Coronary artery (tissue), 2 donors: ENCODE measurements at regions not wholly inside any gene's neighbourhood (a gene's known extent, or its start where the extent isn't known, plus 50 kb on each side); places are given as distances from the start of the nearest gene placed in this dataset.

Source experiments
- DNase-seq: peaks from one replicate; pipeline ENCODE4 v3.0.0-alpha.2; 2017; ENCODE audit warnings: low spot score
- H3K27ac ChIP-seq, 2 donors: fragments of 200-600 bp; sonication (generic); one replicate each; pipeline ENCODE4 v1.5.1; 2016 to 2019
- H3K4me3 ChIP-seq: fragments of 200-600 bp; sonication (generic); 2 replicates; pipeline ENCODE4 v1.5.1; 2016; ENCODE audit warnings: mild to moderate bottlenecking, moderate library complexity
- TF ChIP-seq, protein P1 (sequence below): fragments of 200-600 bp; sonication (generic); IDR thresholded peaks from one replicate; pipeline ENCODE4 v1.5.1; 2019; ENCODE audit warnings: antibody characterized with exemption

DNA sequence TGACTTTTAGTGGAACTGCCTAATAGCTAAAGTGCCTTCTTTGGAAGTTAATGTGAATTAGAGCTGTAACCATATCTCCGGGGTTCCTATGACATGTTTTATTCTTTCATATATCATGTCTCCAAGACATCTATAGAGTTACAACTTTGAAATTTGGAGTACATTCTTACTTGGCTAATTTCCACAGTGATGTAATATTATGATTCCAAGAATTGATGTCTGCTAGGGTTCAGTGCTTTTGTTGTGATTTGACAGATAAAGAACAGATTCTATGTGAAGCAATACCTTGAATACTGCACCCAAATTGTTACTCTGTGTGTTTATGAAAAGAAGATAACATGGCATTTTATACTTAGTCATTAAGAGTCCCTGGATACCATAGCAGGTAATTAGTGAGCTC, 934.3 kb downstream of the NTRK3 start:
- TF ChIP-seq, protein P1, sequence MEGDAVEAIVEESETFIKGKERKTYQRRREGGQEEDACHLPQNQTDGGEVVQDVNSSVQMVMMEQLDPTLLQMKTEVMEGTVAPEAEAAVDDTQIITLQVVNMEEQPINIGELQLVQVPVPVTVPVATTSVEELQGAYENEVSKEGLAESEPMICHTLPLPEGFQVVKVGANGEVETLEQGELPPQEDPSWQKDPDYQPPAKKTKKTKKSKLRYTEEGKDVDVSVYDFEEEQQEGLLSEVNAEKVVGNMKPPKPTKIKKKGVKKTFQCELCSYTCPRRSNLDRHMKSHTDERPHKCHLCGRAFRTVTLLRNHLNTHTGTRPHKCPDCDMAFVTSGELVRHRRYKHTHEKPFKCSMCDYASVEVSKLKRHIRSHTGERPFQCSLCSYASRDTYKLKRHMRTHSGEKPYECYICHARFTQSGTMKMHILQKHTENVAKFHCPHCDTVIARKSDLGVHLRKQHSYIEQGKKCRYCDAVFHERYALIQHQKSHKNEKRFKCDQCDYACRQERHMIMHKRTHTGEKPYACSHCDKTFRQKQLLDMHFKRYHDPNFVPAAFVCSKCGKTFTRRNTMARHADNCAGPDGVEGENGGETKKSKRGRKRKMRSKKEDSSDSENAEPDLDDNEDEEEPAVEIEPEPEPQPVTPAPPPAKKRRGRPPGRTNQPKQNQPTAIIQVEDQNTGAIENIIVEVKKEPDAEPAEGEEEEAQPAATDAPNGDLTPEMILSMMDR, result no peak

DNA sequence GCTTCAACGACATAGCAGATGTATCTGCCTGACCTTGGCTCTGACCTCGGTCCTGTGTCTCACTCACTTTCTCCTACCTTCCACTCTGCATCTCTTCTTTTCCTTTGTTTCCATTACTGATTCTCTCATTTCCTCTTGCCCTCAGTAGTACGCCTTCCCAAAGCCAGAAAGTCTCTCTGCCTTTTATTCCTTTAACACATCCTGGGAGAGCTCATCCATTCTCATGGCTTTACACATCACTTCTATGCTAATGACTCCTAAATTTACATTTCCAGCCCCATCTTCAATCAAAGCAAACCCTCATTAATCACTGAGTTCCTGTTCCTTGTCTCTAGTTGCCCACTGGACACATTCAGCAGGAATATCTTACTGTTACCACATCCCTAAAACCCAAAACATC, 938.6 kb downstream of the NTRK3 start:
- TF ChIP-seq, protein P1, result no peak
- H3K27ac ChIP-seq, result no peak overlapping the region

More for the DNA sequence above, 934.3 kb downstream of the NTRK3 start:
- DNase-seq, result no peak
- no peak overlapping the region for H3K4me3 ChIP-seq
- H3K27ac ChIP-seq, result no peak overlapping the region

DNA sequence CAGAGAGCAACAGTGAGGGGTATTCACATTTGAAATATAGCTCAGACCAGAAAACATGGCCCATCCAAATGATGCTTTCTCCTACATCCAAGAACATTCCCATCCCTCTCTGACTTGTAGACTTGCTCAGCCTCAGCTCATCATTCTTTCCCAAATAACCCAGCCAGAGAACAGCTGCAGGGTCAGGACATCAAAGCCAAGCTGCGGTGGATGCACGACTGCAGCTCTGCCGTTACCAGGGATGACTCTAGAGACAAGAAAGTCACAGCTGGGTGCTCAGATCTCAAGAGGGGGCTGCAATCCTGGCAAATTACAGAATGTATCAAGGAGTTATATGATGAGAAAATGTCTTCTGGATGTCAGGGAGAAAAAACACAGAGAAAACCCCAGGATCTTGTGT, 944.3 kb downstream of the NTRK3 start:
- Histone ChIP-seq H3K4me3 (no peak overlapping the region), H3K27ac (no peak overlapping the region)
- DNase-seq, result no peak
- TF ChIP-seq, protein P1, result no peak

More for the DNA sequence above, 938.6 kb downstream of the NTRK3 start:
- no peak overlapping the region for H3K4me3 ChIP-seq
- no peak for DNase-seq

DNA sequence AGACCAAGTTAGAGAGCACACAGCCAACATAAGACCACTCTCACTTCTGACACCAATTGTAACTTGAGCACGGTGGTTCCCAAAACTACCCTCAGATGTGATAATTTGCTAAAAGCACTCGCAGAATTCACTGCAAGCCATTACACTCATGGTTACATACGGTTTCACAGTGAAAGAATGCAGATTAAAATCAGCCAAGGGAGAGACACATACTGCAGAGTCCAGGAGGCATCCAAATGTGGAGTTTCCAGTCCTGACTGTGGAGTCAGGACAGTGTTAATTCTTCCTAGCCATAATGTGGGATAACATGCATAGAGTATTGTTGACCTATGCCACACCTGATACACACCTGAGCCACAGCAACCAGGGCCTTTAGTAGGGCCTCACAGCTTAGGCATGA, 956.4 kb downstream of the NTRK3 start:
- no peak for DNase-seq
- TF ChIP-seq, protein P1, result no peak

DNA sequence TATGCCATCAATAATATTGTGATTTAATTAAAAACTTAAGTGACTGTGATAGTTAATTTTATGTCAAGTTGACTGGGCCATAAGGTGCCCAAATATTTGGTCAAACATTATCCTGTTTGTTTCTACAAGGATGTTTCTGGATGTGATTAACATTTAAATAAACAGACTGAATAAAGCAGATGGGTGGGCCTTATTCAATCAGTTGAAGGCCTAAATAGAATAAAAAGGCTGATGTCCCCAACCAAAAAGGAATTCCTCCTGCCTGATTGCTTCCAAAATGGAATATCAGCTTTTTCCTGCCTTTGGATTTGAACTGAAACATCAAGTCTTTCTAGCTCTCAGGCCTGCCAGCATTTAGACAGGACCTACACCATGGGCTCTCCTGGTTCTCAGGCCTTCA, 961.7 kb downstream of the NTRK3 start:
- DNase-seq, result no peak
- Histone ChIP-seq H3K4me3 (no peak overlapping the region), H3K27ac (no peak overlapping the region)
- TF ChIP-seq, protein P1, result no peak

More for the DNA sequence above, 956.4 kb downstream of the NTRK3 start:
- Histone ChIP-seq H3K27ac (no peak overlapping the region), H3K4me3 (no peak overlapping the region)

DNA sequence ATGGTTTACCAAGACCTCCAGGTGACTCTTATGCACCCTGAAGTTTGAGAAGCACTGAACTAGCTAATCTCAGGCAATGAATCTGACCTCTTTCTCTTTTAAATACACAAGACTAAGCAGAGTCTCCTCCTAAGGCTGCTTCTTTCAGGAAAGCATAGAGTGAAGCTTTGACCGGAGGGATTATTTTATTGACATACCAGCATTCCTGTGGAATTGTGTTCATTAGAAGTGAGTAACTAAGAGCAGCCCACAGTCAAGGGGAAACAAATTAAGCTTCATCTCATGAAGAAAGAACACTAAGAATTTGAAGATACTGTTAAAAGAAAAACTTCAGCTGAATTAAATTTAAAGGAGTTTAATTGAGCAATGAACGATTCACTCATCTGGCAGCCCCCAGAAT, 963.5 kb downstream of the NTRK3 start:
- H3K27ac ChIP-seq, result no peak overlapping the region
- TF ChIP-seq, protein P1, result no peak
- no peak for DNase-seq

DNA sequence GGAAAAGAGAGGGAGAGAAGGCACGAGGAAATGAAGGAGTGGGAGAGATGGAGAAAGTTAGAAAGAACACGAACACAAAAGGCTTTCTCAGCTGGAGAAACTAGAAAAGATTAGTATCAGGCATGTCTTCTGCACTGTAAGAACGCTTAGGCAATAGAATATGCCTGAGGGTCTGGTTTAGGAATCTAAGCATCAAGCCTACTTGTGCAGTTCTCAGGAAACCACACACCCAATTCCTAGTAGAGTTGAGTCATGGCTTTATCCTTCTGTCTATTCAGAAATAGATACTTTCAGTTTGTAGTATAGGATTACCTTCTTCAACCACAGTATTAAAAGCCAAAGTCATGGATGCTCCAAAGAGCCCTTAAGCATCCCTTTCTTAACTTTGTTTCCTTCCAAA, 969.4 kb downstream of the NTRK3 start:
- no peak overlapping the region for H3K4me3 ChIP-seq
- no peak for DNase-seq
- no peak overlapping the region for H3K27ac ChIP-seq
- TF ChIP-seq, protein P1, result no peak

More for the DNA sequence above, 963.5 kb downstream of the NTRK3 start:
- H3K4me3 ChIP-seq, result no peak overlapping the region
